IPS-20b (cell line): ENCODE measurements at regions not wholly inside any gene's neighbourhood (a gene's known extent, or its start where the extent isn't known, plus 50 kb on each side); places are given as distances from the start of the nearest gene placed in this dataset.
"Not testable (repeated sequence)": the region's sequence is repeated elsewhere in the genome, so short reads cannot be mapped to it uniquely, and the experiment has no call there.

Experiments
- H3K27ac ChIP-seq: one replicate; pipeline ENCODE4 v1.5.1; 2013; ENCODE audit warnings: low read length
- H3K27me3 ChIP-seq: 2 replicates; pipeline ENCODE4 v1.6.1; 2013; ENCODE audit warnings: mild to moderate bottlenecking, low read length, inconsistent platforms; ENCODE audit not compliant: insufficient read depth
- H3K36me3 ChIP-seq: 2 replicates; pipeline ENCODE4 v1.6.1; 2013; ENCODE audit warnings: low read depth, mild to moderate bottlenecking, inconsistent platforms, low read length, moderate library complexity; ENCODE audit not compliant: insufficient read depth
- H3K4me1 ChIP-seq: 2 replicates; pipeline ENCODE4 v1.6.1; 2013; ENCODE audit warnings: mild to moderate bottlenecking, control low read depth, inconsistent platforms, low read length, moderate library complexity; ENCODE audit not compliant: insufficient read depth
- H3K4me3 ChIP-seq: 2 replicates; pipeline ENCODE4 v1.5.1; 2013; ENCODE audit warnings: mild to moderate bottlenecking, low read length, inconsistent platforms
- H3K9ac ChIP-seq: 2 replicates; pipeline ENCODE4 v1.6.1; 2013; ENCODE audit warnings: low read depth, mild to moderate bottlenecking, inconsistent platforms, low read length, moderate library complexity
- H3K9me3 ChIP-seq: 2 replicates; pipeline ENCODE4 v1.6.1; 2013; ENCODE audit warnings: mild to moderate bottlenecking, low read depth, low read length, inconsistent platforms; ENCODE audit not compliant: insufficient read depth

- no peaks in the 10 kb centered on the region for H3K36me3 ChIP-seq
- H3K27me3 ChIP-seq, result no peaks in the 10 kb centered on the region
- no peak overlapping the region for H3K27ac ChIP-seq
- H3K4me1 ChIP-seq, result no peaks in the 10 kb centered on the region
- no peak overlapping the region for H3K9ac ChIP-seq
- no peak overlapping the region for H3K4me3 ChIP-seq
- H3K9me3 ChIP-seq, result no peaks in the 10 kb centered on the region
Measured at GRCh38 chr14:37858733-37859132, 263.3 kb downstream of the TTC6 start.

- H3K27me3 ChIP-seq, result no peaks in the 10 kb centered on the region
- H3K9me3 ChIP-seq, result no peaks in the 10 kb centered on the region
- H3K36me3 ChIP-seq, result no peaks in the 10 kb centered on the region
- no peak overlapping the region for H3K27ac ChIP-seq
- no peaks in the 10 kb centered on the region for H3K4me1 ChIP-seq
- no peak overlapping the region for H3K9ac ChIP-seq
- no peak overlapping the region for H3K4me3 ChIP-seq
Measured at GRCh38 chr14:37859177-37859576, 263.7 kb downstream of the TTC6 start.

GRCh38 chr14:37862263-37862662 lies 266.8 kb downstream of the TTC6 start:
- H3K27me3 ChIP-seq, result no peaks in the 10 kb centered on the region
- no peak overlapping the region for H3K9ac ChIP-seq
- H3K36me3 ChIP-seq, result no peaks in the 10 kb centered on the region
- H3K27ac ChIP-seq, result no peak overlapping the region
- H3K9me3 ChIP-seq, result no peaks in the 10 kb centered on the region
- H3K4me1 ChIP-seq, result no peaks in the 10 kb centered on the region
- H3K4me3 ChIP-seq, result no peak overlapping the region

GRCh38 chr14:37864128-37864527 lies 268.7 kb downstream of the TTC6 start:
- Histone ChIP-seq H3K27ac (no peak overlapping the region), H3K9me3 (no peaks in the 10 kb centered on the region; the same call in 1 of the 2 replicates), H3K27me3 (no peaks in the 10 kb centered on the region), H3K4me1 (no peaks in the 10 kb centered on the region), H3K9ac (no peak overlapping the region), H3K4me3 (no peak overlapping the region), H3K36me3 (no peaks in the 10 kb centered on the region)

GRCh38 chr14:37864861-37865718 lies 269.7 kb downstream of the TTC6 start:
- no peaks in the 10 kb centered on the region; the same call in 1 of the 2 replicates for H3K9me3 ChIP-seq
- no peak overlapping the region for H3K9ac ChIP-seq
- no peak overlapping the region for H3K4me3 ChIP-seq
- no peaks in the 10 kb centered on the region for H3K27me3 ChIP-seq
- H3K36me3 ChIP-seq, result no peaks in the 10 kb centered on the region
- no peak overlapping the region for H3K27ac ChIP-seq
- no peaks in the 10 kb centered on the region for H3K4me1 ChIP-seq

GRCh38 chr14:37865719-37866549 lies 270.5 kb downstream of the TTC6 start:
- H3K27ac ChIP-seq, result no peak overlapping the region
- no peak overlapping the region for H3K4me3 ChIP-seq

GRCh38 chr14:37869633-37870032 lies 274.2 kb downstream of the TTC6 start:
- no peak overlapping the region for H3K27ac ChIP-seq
- no peaks in the 10 kb centered on the region; the same call in 1 of the 2 replicates for H3K9me3 ChIP-seq
- no peak overlapping the region for H3K4me3 ChIP-seq
- H3K9ac ChIP-seq, result no peak overlapping the region
- no peaks in the 10 kb centered on the region for H3K27me3 ChIP-seq
- H3K36me3 ChIP-seq, result no peaks in the 10 kb centered on the region
- H3K4me1 ChIP-seq, result no peaks in the 10 kb centered on the region

More at GRCh38 chr14:37865719-37866549, 270.5 kb downstream of the TTC6 start:
- no peaks in the 10 kb centered on the region; the same call in 1 of the 2 replicates for H3K9me3 ChIP-seq
- no peaks in the 10 kb centered on the region for H3K4me1 ChIP-seq
- H3K9ac ChIP-seq, result no peak overlapping the region
- no peaks in the 10 kb centered on the region for H3K27me3 ChIP-seq
- H3K36me3 ChIP-seq, result no peaks in the 10 kb centered on the region

GRCh38 chr14:37870170-37870569 lies 274.7 kb downstream of the TTC6 start:
- Histone ChIP-seq H3K27ac (no peak overlapping the region), H3K4me1 (0 out of 2 replicates have a peak, but pooled peaks cover 3% of the 10 kb centered on the region), H3K9ac (no peak overlapping the region), H3K4me3 (no peak overlapping the region), H3K9me3 (no peaks in the 10 kb centered on the region; the same call in 1 of the 2 replicates), H3K27me3 (no peaks in the 10 kb centered on the region), H3K36me3 (no peaks in the 10 kb centered on the region)

GRCh38 chr14:37870632-37871346 lies 275.4 kb downstream of the TTC6 start:
- no peaks in the 10 kb centered on the region for H3K36me3 ChIP-seq

GRCh38 chr14:37874065-37874428 lies 278.6 kb downstream of the TTC6 start:
- H3K27ac ChIP-seq, H3K36me3 ChIP-seq, H3K27me3 ChIP-seq, H3K4me1 ChIP-seq, H3K9ac ChIP-seq, H3K9me3 ChIP-seq, H3K4me3 ChIP-seq: not testable (repeated sequence)

More at GRCh38 chr14:37870632-37871346, 275.4 kb downstream of the TTC6 start:
- no peaks in the 10 kb centered on the region for H3K27me3 ChIP-seq
- H3K9ac ChIP-seq, result no peak overlapping the region
- H3K4me3 ChIP-seq, result no peak overlapping the region
- no peaks in the 10 kb centered on the region; the same call in 1 of the 2 replicates for H3K9me3 ChIP-seq
- no peak overlapping the region for H3K27ac ChIP-seq
- 0 out of 2 replicates have a peak, but pooled peaks cover 3% of the 10 kb centered on the region for H3K4me1 ChIP-seq

- Histone ChIP-seq H3K4me1 (0 out of 2 replicates have a peak, but pooled peaks cover 3% of the 10 kb centered on the region), H3K27me3 (no peaks in the 10 kb centered on the region), H3K27ac (no peak overlapping the region), H3K9ac (no peak overlapping the region), H3K36me3 (no peaks in the 10 kb centered on the region), H3K4me3 (no peak overlapping the region), H3K9me3 (no peaks in the 10 kb centered on the region)
Measured at GRCh38 chr14:37874429-37875109, 279.1 kb downstream of the TTC6 start.
